MCF 10A (cell line): ENCODE measurements at regions not wholly inside any gene's neighbourhood (a gene's known extent, or its start where the extent isn't known, plus 50 kb on each side); places are given as distances from the start of the nearest gene placed in this dataset.
A peak's percentile ranks its signal among the peaks of the same experiment; 100 is the strongest.

ENCODE experiments used
- BruUV-seq: library from RNA; stranded (reverse); fragments of 400-500 nt; replicated peaks from 2 replicates; lab custom pipeline; 2021; lab: Mats Ljungman, UMichigan
- CTCF ChIA-PET: fragments of 300-600 bp; sonication (Branson Sonifier 250); formaldehyde crosslinking; extraction: SDS; loops from one replicate; lab custom pipeline; 2021; ENCODE audit warnings: antibody characterized with exemption, inconsistent platforms; lab: Yijun Ruan, JAX
- POLR2A ChIA-PET: fragments of 300-600, 350-650 bp; sonication (Branson Sonifier 250); formaldehyde crosslinking; extraction: SDS; loops from one replicate; lab custom pipeline; 2020; ENCODE audit warnings: antibody characterized with exemption, inconsistent platforms; lab: Yijun Ruan, JAX
- DNase-seq: peaks from one replicate; pipeline ENCODE4 v3.0.0-alpha.2; 2018; ENCODE audit not compliant: unreplicated experiment
- H3K27ac Mint-ChIP-seq: one replicate; pipeline ENCODE4 v1.8.0; 2022; ENCODE audit warnings: mild to moderate bottlenecking, low read depth, mixed read lengths; ENCODE audit not compliant: unreplicated experiment
- H3K27me3 Mint-ChIP-seq: one replicate; pipeline ENCODE4 v1.8.0; 2022; ENCODE audit warnings: mixed read lengths; ENCODE audit not compliant: insufficient read depth, unreplicated experiment
- H3K36me3 Mint-ChIP-seq: one replicate; pipeline ENCODE4 v1.8.0; 2022; ENCODE audit warnings: mild to moderate bottlenecking, moderate library complexity, mixed read lengths; ENCODE audit not compliant: insufficient read depth, unreplicated experiment
- H3K4me1 Mint-ChIP-seq: one replicate; pipeline ENCODE4 v1.8.0; 2022; ENCODE audit warnings: mixed read lengths; ENCODE audit not compliant: insufficient read depth, unreplicated experiment
- H3K4me3 Mint-ChIP-seq: one replicate; pipeline ENCODE4 v1.8.0; 2022; ENCODE audit warnings: mild to moderate bottlenecking, moderate library complexity, mixed read lengths; ENCODE audit not compliant: unreplicated experiment
- H3K9me3 Mint-ChIP-seq: one replicate; pipeline ENCODE4 v1.8.0; 2022; ENCODE audit warnings: mixed read lengths; ENCODE audit not compliant: unreplicated experiment
- intact Hi-C: fragments of 100-400 bp; cut with micrococcal nuclease; formaldehyde crosslinking; loops from 2 replicates; pipeline ENCODE4 v1.14.1; 2022
- TF ChIP-seq, protein P1 (sequence below): fragments of 200-600 bp; IDR thresholded peaks from one replicate; pipeline ENCODE4 v1.8.0; 2022; ENCODE audit warnings: antibody characterized with exemption, mild to moderate bottlenecking; ENCODE audit not compliant: unreplicated experiment

- Mint-ChIP-seq H3K36me3 (no peaks in the 10 kb centered on the region), H3K27me3 (no peaks in the 10 kb centered on the region), H3K4me3 (no peak overlapping the region), H3K4me1 (peaks cover 7% of the 10 kb centered on the region), H3K9me3 (no peaks in the 10 kb centered on the region), H3K27ac (no peak overlapping the region)
- CTCF ChIA-PET, result interaction anchor here (0.6 to 1.3 kb wide), 2 partner anchors 160 to 554 kb away, joined by 5 to 6 read pairs; no protein-coding TSS in a partner anchor
- POLR2A ChIA-PET, result no interaction called here
- DNase-seq, result no peak
- intact Hi-C loops, result no loop called here
- no TSS peak for BruUV-seq
- TF ChIP-seq, protein P1, sequence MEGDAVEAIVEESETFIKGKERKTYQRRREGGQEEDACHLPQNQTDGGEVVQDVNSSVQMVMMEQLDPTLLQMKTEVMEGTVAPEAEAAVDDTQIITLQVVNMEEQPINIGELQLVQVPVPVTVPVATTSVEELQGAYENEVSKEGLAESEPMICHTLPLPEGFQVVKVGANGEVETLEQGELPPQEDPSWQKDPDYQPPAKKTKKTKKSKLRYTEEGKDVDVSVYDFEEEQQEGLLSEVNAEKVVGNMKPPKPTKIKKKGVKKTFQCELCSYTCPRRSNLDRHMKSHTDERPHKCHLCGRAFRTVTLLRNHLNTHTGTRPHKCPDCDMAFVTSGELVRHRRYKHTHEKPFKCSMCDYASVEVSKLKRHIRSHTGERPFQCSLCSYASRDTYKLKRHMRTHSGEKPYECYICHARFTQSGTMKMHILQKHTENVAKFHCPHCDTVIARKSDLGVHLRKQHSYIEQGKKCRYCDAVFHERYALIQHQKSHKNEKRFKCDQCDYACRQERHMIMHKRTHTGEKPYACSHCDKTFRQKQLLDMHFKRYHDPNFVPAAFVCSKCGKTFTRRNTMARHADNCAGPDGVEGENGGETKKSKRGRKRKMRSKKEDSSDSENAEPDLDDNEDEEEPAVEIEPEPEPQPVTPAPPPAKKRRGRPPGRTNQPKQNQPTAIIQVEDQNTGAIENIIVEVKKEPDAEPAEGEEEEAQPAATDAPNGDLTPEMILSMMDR, result no peak
These were observed 204.4 kb upstream of the ADAMTSL1 start for GRCh38 chr9:18269561-18269960.

DNA sequence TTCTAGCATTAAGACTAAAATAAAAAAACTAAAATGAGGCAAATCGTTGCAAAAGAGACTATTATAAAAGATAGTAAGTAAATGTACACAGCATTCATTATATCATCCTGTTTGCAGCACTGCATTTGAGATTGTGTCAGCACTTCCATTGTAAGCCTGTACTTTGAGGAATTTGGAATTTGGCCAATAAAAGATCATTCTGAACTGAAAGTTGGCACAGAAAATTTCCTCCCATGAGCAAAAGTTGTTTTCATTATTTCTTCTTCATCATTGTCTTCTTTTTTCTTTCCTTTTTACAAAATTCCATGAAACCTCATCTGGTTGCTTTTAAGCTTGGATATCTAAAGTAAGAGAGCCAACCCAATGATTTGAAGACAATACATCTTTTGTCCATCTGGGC is 199.3 kb upstream of the ADAMTSL1 start:
- no peaks in the 10 kb centered on the region for H3K27me3 Mint-ChIP-seq
- peak overlapping the region; percentile 12 for H3K4me3 Mint-ChIP-seq
- H3K27ac Mint-ChIP-seq, result peak overlapping the region; percentile 76
- H3K9me3 Mint-ChIP-seq, result peaks cover 24% of the 10 kb centered on the region
- peaks cover 10% of the 10 kb centered on the region for H3K4me1 Mint-ChIP-seq
- intact Hi-C loops, result loop anchor here (2.0 kb wide), 1 partner anchor 36 kb away; no protein-coding TSS in a partner anchor
- POLR2A ChIA-PET, result interaction anchor here (0.7 to 1.9 kb wide), 10 partner anchors 10 to 1404 kb away, joined by 3 to 6 read pairs (median 4); partner anchors contain the start of gene BNC2
- TF ChIP-seq, protein P1, result no peak
- no peaks in the 10 kb centered on the region for H3K36me3 Mint-ChIP-seq
- DNase-seq, result peak; percentile 66
- BruUV-seq, result no TSS peak
- CTCF ChIA-PET, result interaction anchor here (0.9 to 2.5 kb wide), 3 partner anchors 11 to 168 kb away, joined by 4 to 14 read pairs (median 5); no protein-coding TSS in a partner anchor

GRCh38 chr9:18275313-18275990 is 198.5 kb upstream of the ADAMTSL1 start:
- Mint-ChIP-seq H3K27me3 (no peaks in the 10 kb centered on the region), H3K9me3 (peaks cover 24% of the 10 kb centered on the region), H3K4me1 (peaks cover 10% of the 10 kb centered on the region), H3K27ac (peak overlapping the region; percentile 76), H3K36me3 (no peaks in the 10 kb centered on the region), H3K4me3 (no peak overlapping the region)
- intact Hi-C loops, result loop anchor here (2.0 kb wide), 1 partner anchor 37 kb away; no protein-coding TSS in a partner anchor
- ChIA-PET CTCF (interaction anchor here (1.4 to 2.5 kb wide), 2 partner anchors 12 to 168 kb away, joined by 5 to 14 read pairs; no protein-coding TSS in a partner anchor), POLR2A (interaction anchor here (0.6 to 1.9 kb wide), 10 partner anchors 11 to 1405 kb away, joined by 3 to 6 read pairs (median 4); partner anchors contain the start of gene BNC2)
- TF ChIP-seq, protein P1, result no peak
- TSS peak; percentile 88 for BruUV-seq
- peak; percentile 46 for DNase-seq

DNA sequence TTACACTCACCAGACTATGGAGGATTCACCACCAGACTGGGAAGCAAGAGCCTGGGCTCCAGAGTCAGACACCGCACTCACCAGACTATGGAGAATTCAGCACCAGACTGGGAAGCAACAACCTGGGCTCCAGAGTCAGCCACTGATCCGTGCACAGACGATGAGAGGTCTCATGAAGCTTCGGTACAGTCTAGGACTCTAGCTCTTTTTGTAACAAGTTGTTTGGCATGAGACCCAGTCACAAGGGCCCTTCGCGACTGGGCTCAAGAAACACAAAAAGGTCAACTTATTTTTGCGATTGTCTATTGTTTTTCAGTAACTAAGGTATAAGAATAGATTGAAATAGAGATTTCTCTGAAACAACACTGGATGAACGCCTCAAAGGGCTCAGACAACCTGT is 192.7 kb upstream of the ADAMTSL1 start:
- H3K36me3 Mint-ChIP-seq, result no peaks in the 10 kb centered on the region

More for the DNA sequence above, 192.7 kb upstream of the ADAMTSL1 start:
- Mint-ChIP-seq H3K27me3 (no peaks in the 10 kb centered on the region), H3K27ac (no peak overlapping the region), H3K4me3 (no peak overlapping the region), H3K4me1 (peaks cover 4% of the 10 kb centered on the region), H3K9me3 (peaks cover 22% of the 10 kb centered on the region)
- DNase-seq, result no peak
- BruUV-seq, result no TSS peak
- TF ChIP-seq, protein P1, result no peak
- ChIA-PET POLR2A (no interaction called here), CTCF (interaction anchor here (0.7 to 0.9 kb wide), 2 partner anchors 20 to 106 kb away, joined by 3 read pairs; no protein-coding TSS in a partner anchor)
- intact Hi-C loops, result no loop called here
